ENCODE measurements at regions not wholly inside any gene's neighbourhood (a gene's known extent, or its start where the extent isn't known, plus 50 kb on each side); places are given as distances from the start of the nearest gene placed in this dataset.

- Histone ChIP-seq H3K4me3 (no peak overlapping the region), H3K9me2 (ENCODE audit: insufficient read depth) (no peaks in the 10 kb centered on the region), H3K36me3 (ENCODE audit: insufficient read depth) (no peaks in the 10 kb centered on the region), H3K27ac (ENCODE audit: low read depth) (no peak overlapping the region), H3K4me2 (no peak overlapping the region), H2AFZ (no peak overlapping the region), H3K79me2 (replicated peaks; ENCODE audit: insufficient read depth) (no peaks in the 10 kb centered on the region), H3F3A (replicated peaks; ENCODE audit: low read depth) (no peaks in the 10 kb centered on the region), H3K4me1 (ENCODE audit: insufficient read depth) (no peaks in the 10 kb centered on the region), H3K27me3 (ENCODE audit: insufficient read depth) (no peaks in the 10 kb centered on the region), H4K20me1 (replicated peaks; ENCODE audit: insufficient read depth) (no peaks in the 10 kb centered on the region)
- Mint-ChIP-seq H3K4me3 (no peak overlapping the region), H3K27me3 (ENCODE audit: insufficient read depth, low read depth, poor library complexity) (peaks cover 1% of the 10 kb centered on the region), H3K27ac (no peak overlapping the region), H3K4me1 (no peaks in the 10 kb centered on the region; the same call in 2 of the 3 replicates), H3K36me3 (ENCODE audit: low read depth) (no peaks in the 10 kb centered on the region), H3K9me3 (no peaks in the 10 kb centered on the region)
- ATAC-seq: no peak
- no peak for TF ChIP-seq ETS1 (IDR thresholded peaks at IDR 0.05)
- no peak for TF ChIP-seq ZNF331 (CRISPR knock-in tag; IDR thresholded peaks at IDR 0.05; ENCODE audit: low read depth)
- no peak for TF ChIP-seq ZNF462 (CRISPR knock-in tag; IDR thresholded peaks at IDR 0.05)
- TF ChIP-seq CREB1 (CRISPR knock-in tag; IDR thresholded peaks at IDR 0.05; ENCODE audit: low read depth): no peak
- no peak for TF ChIP-seq NANOG (IDR thresholded peaks at IDR 0.05; ENCODE audit: borderline replicate concordance)
- no peak for TF ChIP-seq POLR2AphosphoS5 (IDR thresholded peaks at IDR 0.05; ENCODE audit: low read depth)
- TF ChIP-seq EZH2phosphoT487 (IDR thresholded peaks at IDR 0.05; ENCODE audit: unreplicated experiment): no peak
- no peak for DNase-seq (ENCODE audit: low spot score)
Observed at GRCh38 chrY:16051908-16052643, 1527.7 kb downstream of the NLGN4Y start.

Data from GM23338 (cell line).